ENCODE measurements at regions not wholly inside any gene's neighbourhood (a gene's known extent, or its start where the extent isn't known, plus 50 kb on each side); places are given as distances from the start of the nearest gene placed in this dataset.
"Not testable (repeated sequence)": the region's sequence is repeated elsewhere in the genome, so short reads cannot be mapped to it uniquely, and the experiment has no call there.

DNA sequence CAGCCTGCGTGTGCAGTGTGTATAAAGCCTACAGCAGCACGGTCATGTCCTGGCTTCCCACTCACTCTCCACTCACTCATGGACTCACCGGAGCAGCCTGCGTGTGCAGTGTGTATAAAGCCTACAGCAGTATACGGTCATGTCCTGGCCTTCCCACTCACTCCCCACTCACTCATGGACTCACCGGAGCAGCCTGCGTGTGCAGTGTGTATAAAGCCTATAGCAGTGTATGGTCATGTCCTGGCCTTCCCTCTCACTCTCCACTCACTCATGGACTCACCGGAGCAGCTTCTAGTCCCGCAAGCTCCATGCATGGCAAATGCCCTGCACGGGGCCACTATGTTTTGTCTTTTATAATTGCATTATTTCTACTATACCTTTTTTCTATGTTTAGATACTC, 149.8 kb downstream of the DLL1 start:
- H3K27me3 Mint-ChIP-seq, CTCF ChIA-PET, H3K36me3 Mint-ChIP-seq: not testable (repeated sequence)

DNA sequence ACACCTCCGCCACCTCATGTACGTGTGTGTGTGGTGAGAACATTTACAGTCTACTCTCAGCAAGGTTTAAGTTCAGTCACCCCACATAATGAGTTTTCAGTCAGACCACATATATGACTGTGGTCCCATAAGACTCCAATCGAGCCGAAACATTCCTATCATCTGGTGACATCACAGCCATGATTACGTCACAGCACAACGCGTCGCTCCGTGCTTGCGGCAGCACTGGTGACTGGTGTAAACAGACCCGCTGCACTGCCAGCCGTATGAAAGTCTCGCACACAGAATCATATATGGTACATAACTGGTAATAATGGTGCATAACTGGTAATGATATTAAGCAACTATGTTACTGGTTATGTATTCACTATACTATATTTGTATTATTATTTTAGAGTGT, 150.7 kb downstream of the DLL1 start:
- peaks cover 7% of the 10 kb centered on the region for H3K36me3 Mint-ChIP-seq
- H3K27ac Mint-ChIP-seq: no peak overlapping the region
- no peaks in the 10 kb centered on the region for H3K27me3 Mint-ChIP-seq
- intact Hi-C loops (cut with micrococcal nuclease): no loop called here
- peaks cover 18% of the 10 kb centered on the region for H3K9me3 Mint-ChIP-seq
- peaks cover 8% of the 10 kb centered on the region for H3K4me1 Mint-ChIP-seq (ENCODE audit: low read depth)
- DNase-seq: peak; percentile 2
- ChIA-PET CTCF (no interaction called here), POLR2A (no interaction called here)
- no peak overlapping the region for H3K4me3 Mint-ChIP-seq

More for the DNA sequence above, 149.8 kb downstream of the DLL1 start:
- intact Hi-C loops (cut with micrococcal nuclease); H3K27ac Mint-ChIP-seq; H3K4me3 Mint-ChIP-seq; DNase-seq; POLR2A ChIA-PET: not testable (repeated sequence)
- Mint-ChIP-seq H3K9me3 (peaks cover 23% of the 10 kb centered on the region), H3K4me1 (ENCODE audit: low read depth) (peaks cover 15% of the 10 kb centered on the region)

DNA sequence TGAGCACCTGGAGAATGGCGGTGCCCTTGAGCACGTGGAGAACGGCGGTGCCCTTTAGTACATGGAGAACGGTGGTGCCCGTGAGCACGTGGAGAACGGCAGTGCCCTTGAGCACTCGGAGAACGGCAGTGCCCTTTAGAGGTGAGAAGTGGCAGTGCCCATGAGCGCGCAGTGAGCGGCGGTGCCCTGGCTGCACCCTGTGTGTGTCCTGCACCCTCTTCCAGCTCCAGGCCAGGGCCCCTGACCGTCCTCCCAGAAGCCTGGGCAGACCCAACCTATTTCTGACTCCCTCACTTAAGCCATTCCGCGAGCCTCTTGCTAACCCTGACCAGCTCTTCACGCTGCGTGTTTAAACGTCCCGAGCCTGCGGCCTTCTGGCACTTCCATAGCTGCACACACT, 151.3 kb downstream of the DLL1 start:
- peak; percentile 3 for DNase-seq
- ChIA-PET POLR2A (no interaction called here), CTCF (no interaction called here)
- Mint-ChIP-seq H3K27me3 (no peaks in the 10 kb centered on the region), H3K9me3 (peaks cover 13% of the 10 kb centered on the region), H3K36me3 (peaks cover 4% of the 10 kb centered on the region), H3K27ac (no peak overlapping the region), H3K4me1 (ENCODE audit: low read depth) (peaks cover 2% of the 10 kb centered on the region), H3K4me3 (no peak overlapping the region)
- intact Hi-C loops (cut with micrococcal nuclease): no loop called here

DNA sequence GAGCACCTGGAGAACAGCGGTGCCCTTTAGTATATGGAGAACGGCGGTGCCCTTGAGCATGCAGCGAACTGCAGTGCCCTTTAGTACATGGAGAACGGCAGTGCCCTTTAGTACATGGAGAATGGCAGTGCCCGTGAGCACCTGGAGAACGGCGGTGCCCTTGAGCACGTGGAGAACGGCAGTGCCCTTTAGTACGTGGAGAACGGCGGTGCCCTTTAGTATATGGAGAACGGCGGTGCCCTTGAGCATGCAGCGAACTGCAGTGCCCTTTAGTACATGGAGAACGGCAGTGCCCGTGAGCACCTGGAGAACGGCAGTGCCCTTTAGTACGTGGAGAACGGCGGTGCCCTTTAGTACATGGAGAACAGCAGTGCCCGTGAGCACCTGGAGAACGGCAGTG, 151.8 kb downstream of the DLL1 start:
- H3K36me3 Mint-ChIP-seq; intact Hi-C loops (cut with micrococcal nuclease); H3K27ac Mint-ChIP-seq; H3K27me3 Mint-ChIP-seq; CTCF ChIA-PET; H3K4me1 Mint-ChIP-seq (ENCODE audit: low read depth); DNase-seq; H3K4me3 Mint-ChIP-seq; POLR2A ChIA-PET: not testable (repeated sequence)
- peaks cover 10% of the 10 kb centered on the region for H3K9me3 Mint-ChIP-seq

DNA sequence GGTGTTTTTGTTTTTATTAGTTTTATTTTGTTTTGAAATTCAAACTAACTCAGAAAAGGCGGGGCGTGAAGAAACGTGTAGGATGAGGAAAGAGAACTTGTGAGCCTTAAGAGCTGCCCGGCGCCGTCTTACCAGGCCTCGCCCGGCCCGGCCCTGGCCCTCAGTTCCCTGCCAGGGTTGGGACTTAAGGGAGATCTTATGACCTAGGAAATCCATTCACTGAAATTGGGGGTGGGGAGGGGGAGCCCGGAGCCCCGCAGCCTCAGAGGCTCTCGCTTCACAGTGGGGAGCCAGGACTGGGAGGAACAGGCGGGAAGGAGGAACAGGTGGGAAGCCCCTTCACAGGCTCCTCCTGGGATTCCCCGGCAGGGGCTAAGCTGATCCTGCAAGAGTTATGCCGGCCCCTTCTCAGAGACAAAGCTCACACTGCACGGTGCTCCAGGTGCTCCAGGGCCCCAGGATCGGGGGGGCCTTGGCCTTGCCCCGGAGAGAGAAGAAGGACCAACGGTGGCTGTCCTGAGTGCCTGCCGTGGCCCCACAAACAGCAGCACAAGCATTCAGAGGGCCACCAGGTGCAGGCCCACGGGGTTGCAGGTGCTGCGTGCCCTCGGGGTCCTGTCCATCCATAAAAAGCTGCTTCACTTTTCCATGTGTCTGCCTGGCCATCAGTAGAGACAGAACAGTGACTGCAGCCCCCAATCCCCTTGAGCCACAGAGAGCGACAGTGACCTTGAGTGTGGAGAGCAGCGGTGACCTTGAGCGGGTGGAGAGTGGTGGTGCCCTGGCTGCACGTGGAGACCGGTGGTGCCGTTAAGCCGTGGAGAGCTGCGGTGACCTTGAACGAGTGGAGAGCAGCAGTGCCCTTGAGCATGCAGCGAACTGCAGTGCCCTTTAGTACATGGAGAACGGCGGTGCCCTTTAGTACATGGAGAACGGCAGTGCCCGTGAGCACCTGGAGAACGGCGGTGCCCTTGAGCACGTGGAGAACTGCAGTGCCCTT, 152.7 kb downstream of the DLL1 start:
- Mint-ChIP-seq H3K9me3 (peaks cover 2% of the 10 kb centered on the region), H3K4me1 (ENCODE audit: low read depth) (no peaks in the 10 kb centered on the region), H3K27ac (no peak overlapping the region), H3K27me3 (no peaks in the 10 kb centered on the region), H3K4me3 (no peak overlapping the region), H3K36me3 (peaks cover 2% of the 10 kb centered on the region)
- intact Hi-C loops (cut with micrococcal nuclease): no loop called here
- CTCF ChIA-PET: no interaction called here
- peak; percentile 7 for DNase-seq
- POLR2A ChIA-PET: no interaction called here

DNA sequence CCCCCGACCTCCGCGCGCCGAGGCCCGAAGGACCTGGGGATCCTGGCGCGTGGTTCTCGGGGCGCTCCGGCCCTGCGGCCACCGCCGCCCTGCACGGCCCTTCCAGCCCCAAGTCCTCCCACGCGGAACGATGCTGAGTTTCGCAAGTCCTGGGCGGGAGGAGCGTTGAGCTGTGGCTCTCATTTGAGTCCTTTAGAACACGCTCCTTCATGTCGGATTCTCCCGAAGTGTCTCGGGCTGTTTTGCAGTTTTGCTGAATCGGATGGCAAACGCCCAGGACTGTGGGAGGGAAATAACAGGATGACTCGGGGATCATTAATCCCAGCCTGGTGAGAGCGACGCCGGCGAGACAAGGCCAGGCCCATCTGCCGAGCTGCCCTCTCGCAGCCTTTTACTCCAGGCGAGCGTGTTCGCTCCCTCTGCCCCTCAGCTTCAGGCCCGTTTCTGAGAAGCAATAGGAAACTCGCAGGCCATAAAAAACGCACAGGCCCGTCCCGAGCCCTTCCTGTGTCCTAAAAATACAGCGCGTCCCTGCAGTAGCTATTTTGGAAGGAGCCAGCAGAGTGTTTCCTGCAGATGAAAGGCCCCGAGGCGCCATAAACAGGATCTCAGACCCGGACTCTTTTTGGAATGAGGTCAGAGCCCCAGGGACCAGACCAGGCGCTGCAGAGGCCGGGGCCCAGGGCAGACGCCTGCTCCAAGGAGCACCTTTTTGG, 153.5 kb downstream of the DLL1 start:
- no peaks in the 10 kb centered on the region for H3K4me1 Mint-ChIP-seq (ENCODE audit: low read depth)
- H3K27ac Mint-ChIP-seq: no peak overlapping the region
- DNase-seq: peak; percentile 6
- H3K36me3 Mint-ChIP-seq: no peaks in the 10 kb centered on the region
- no peaks in the 10 kb centered on the region for H3K27me3 Mint-ChIP-seq
- intact Hi-C loops (cut with micrococcal nuclease): no loop called here
- ChIA-PET CTCF (no interaction called here), POLR2A (no interaction called here)
- no peaks in the 10 kb centered on the region for H3K9me3 Mint-ChIP-seq
- H3K4me3 Mint-ChIP-seq: no peak overlapping the region

DNA sequence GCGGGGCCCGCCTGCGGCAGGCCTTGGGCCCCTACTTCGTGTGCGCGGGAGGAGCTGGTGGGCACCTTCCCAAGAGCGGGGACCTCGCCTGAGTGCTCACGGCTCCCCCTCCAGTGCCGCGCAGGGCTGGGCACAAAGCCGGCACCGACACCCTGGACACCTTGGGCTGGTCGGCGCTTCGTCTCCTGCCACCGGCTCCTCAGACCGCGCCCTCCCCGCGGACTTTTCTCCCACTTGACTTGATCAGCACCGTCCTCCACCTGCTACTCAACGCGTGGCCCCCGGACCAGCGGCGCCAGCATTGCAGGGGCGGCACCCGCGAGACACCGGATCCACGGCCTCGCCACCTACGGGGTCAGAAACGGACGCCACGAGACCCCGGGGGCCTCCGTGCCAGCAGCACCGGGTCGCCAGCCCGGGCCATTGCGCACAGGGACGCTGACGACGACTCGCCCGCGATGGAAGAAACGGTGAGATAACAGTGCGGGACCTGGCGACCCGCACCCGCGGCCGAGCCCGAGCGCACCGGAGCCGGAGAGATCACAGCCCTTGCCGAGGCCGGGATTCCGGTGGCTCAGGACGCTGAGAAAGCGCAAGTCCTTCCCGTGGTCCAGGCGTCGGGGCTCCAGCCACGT, 154.2 kb downstream of the DLL1 start:
- Mint-ChIP-seq H3K36me3 (no peaks in the 10 kb centered on the region), H3K9me3 (no peaks in the 10 kb centered on the region), H3K27me3 (peaks cover 1% of the 10 kb centered on the region), H3K4me3 (no peak overlapping the region), H3K4me1 (ENCODE audit: low read depth) (no peaks in the 10 kb centered on the region), H3K27ac (no peak overlapping the region)
- intact Hi-C loops (cut with micrococcal nuclease): no loop called here
- ChIA-PET POLR2A (no interaction called here), CTCF (no interaction called here)
- DNase-seq: peak; percentile 4

DNA sequence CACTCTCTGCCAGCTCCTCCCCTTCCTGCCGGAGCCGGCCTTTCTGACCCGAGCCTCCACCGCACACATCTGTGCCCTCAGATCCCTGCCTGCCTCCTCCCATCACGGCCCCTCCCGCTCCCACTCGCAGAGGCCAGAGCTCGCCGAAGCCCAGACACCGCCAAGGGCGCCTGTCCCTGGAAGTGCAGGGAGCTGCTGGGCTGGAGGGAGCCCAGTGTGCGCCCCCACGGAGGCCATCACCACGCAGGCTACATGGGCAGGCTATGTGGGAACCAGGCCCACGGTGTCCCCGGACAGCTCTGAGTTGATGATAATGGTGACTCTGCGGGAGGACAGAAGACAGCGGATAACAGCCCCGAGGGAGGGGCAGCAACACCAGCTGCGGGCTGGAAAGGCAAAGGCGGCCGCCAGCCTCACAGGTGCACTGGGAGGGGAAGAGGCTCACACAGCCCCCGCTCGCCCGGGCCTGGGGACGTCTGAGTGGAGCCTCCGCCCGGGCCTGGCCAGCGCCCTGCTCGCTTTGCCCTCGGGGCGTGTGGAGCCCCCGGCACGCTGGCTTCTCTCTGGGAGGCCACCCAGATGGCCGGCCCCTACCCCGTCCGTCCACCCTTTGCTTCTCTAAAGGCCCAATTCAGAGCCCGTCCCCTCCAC, 154.9 kb downstream of the DLL1 start:
- no peaks in the 10 kb centered on the region for H3K36me3 Mint-ChIP-seq
- H3K4me1 Mint-ChIP-seq (ENCODE audit: low read depth): no peaks in the 10 kb centered on the region
- intact Hi-C loops (cut with micrococcal nuclease): no loop called here
- DNase-seq: peak; percentile 4
- H3K27ac Mint-ChIP-seq: no peak overlapping the region
- no peaks in the 10 kb centered on the region for H3K9me3 Mint-ChIP-seq
- no peak overlapping the region for H3K4me3 Mint-ChIP-seq
- ChIA-PET POLR2A (no interaction called here), CTCF (no interaction called here)
- H3K27me3 Mint-ChIP-seq: peaks cover 3% of the 10 kb centered on the region

DNA sequence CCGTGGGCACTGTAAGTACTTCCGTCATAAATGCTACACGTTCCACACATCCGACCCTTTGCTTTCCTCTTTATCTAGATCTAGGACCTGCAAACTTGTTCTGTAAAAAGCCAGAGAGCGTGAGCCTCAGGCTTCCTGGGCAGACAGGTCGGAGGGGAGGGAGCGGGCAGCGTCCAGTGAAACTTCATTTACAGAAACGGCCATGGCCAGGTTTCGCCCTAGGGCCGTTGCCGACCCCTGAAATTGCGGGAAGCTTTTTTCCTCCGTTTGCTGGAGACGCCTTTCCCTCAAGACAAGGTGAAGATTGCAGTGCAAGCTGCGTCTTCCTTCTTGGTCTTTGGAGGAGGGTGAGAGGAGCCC, 155.4 kb downstream of the DLL1 start:
- Mint-ChIP-seq H3K9me3 (no peaks in the 10 kb centered on the region), H3K36me3 (no peaks in the 10 kb centered on the region), H3K27ac (no peak overlapping the region), H3K4me1 (ENCODE audit: low read depth) (no peaks in the 10 kb centered on the region), H3K4me3 (no peak overlapping the region), H3K27me3 (peaks cover 3% of the 10 kb centered on the region)
- no peak for DNase-seq
- ChIA-PET POLR2A (no interaction called here), CTCF (no interaction called here)
- intact Hi-C loops (cut with micrococcal nuclease): no loop called here

DNA sequence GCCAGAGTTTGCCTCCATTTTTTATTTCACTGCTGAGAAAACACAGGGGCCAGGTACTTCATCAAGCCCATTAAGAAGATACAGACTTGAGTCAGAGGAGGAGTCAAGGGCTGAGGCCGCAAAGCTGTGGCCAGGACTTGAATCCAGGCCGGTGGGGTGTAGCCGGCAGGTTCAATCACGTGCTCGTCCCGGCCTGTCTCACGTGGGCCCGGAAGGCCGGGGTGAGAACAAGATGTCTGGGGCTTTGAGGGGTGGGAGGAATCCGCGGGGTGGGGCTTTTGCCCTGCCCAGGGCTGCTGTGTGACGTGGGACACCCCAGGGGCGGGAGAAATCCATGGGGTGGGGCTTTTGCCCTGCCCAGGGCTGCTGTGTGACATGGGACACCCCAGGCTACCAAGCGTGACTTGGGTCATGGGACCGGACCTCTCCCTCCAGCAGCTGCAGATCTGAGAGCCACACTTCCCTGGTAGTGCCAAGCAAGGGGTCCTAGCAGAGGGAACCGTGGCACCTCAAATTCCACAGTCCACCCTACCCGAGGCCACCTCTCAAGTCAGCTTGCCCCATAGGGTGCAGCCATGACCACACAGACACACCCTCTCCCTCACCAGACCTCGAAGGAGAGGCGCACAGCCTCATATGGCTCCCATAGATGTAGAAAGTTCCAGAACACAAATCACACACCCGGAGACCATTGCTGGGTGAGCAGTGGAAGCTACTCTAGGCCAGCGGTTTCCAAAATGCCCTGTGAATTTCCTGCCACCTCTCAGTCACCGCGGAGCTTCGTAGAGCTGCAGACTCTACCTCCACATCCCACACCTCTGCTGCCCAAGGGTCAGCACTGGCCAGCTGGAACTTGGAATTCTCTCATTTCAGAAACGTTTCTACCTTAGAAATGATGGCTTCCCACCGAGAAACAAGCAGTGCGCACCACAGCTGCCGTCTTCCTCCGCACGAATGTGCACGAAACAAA, 156.1 kb downstream of the DLL1 start:
- H3K36me3 Mint-ChIP-seq: no peaks in the 10 kb centered on the region

DNA sequence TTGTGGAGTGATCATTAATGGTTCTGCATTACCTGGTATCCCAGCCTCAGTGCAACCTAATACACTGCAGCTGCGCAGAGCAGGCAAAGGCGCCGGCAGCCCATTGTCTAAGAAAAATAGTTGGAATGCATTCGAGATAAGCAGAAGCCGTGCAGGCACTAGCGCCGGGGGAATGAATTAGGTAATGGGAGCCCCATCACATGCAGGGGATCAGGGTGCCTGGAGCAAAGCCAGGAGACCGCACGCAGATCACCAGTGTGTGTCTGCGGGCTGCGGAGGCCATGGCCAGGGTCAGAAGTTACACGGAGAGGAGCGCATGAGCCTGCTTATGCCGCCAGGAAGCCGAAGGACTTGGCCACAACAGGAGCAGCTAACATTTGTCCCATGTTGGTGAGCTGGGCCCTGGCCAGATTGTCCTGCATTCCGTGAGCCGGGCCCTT, 156.8 kb downstream of the DLL1 start:
- Mint-ChIP-seq H3K27ac (no peak overlapping the region), H3K9me3 (no peaks in the 10 kb centered on the region), H3K27me3 (peaks cover 3% of the 10 kb centered on the region), H3K4me3 (no peak overlapping the region), H3K36me3 (no peaks in the 10 kb centered on the region), H3K4me1 (ENCODE audit: low read depth) (no peaks in the 10 kb centered on the region)
- POLR2A ChIA-PET: no interaction called here
- intact Hi-C loops (cut with micrococcal nuclease): no loop called here
- CTCF ChIA-PET: no interaction called here
- peak; percentile 3 for DNase-seq

More for the DNA sequence above, 156.1 kb downstream of the DLL1 start:
- intact Hi-C loops (cut with micrococcal nuclease): no loop called here
- no peaks in the 10 kb centered on the region for H3K9me3 Mint-ChIP-seq
- H3K27ac Mint-ChIP-seq: no peak overlapping the region
- ChIA-PET POLR2A (no interaction called here), CTCF (no interaction called here)
- DNase-seq: peak; percentile 7
- no peaks in the 10 kb centered on the region for H3K4me1 Mint-ChIP-seq (ENCODE audit: low read depth)
- H3K27me3 Mint-ChIP-seq: peaks cover 3% of the 10 kb centered on the region
- no peak overlapping the region for H3K4me3 Mint-ChIP-seq
